ENCODE measurements at regions not wholly inside any gene's neighbourhood (a gene's known extent, or its start where the extent isn't known, plus 50 kb on each side); places are given as distances from the start of the nearest gene placed in this dataset.

DNA sequence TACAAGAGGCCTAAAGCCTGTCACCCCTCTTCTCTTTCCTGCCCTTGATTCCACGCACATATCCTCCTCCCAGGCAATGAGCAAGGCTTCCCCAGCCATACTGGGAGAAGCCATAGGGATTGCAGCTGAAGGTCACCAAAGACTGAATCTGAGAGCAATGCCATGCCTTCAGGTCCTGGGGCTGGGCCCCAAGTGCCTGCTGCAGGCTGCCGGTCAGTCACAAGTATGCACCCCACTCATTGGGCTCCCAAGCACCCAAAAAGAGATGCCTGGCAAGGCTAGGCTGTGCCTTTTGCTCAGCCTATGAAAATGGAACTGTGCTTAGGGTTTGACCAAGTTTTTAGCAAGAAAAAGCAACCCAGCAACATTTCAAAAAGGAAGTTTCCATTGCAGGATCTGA is 210.6 kb upstream of the MAMLD1 start:
- TF ChIP-seq, protein P1, sequence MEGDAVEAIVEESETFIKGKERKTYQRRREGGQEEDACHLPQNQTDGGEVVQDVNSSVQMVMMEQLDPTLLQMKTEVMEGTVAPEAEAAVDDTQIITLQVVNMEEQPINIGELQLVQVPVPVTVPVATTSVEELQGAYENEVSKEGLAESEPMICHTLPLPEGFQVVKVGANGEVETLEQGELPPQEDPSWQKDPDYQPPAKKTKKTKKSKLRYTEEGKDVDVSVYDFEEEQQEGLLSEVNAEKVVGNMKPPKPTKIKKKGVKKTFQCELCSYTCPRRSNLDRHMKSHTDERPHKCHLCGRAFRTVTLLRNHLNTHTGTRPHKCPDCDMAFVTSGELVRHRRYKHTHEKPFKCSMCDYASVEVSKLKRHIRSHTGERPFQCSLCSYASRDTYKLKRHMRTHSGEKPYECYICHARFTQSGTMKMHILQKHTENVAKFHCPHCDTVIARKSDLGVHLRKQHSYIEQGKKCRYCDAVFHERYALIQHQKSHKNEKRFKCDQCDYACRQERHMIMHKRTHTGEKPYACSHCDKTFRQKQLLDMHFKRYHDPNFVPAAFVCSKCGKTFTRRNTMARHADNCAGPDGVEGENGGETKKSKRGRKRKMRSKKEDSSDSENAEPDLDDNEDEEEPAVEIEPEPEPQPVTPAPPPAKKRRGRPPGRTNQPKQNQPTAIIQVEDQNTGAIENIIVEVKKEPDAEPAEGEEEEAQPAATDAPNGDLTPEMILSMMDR (IDR thresholded peaks at IDR 0.05; ENCODE audit: low read length, missing control alignments): no peak
- DNase-seq (ENCODE audit: low read depth): no peak
- no peak overlapping the region for H3K4me3 ChIP-seq (replicated peaks; ENCODE audit: low read depth, low read length)

DNA sequence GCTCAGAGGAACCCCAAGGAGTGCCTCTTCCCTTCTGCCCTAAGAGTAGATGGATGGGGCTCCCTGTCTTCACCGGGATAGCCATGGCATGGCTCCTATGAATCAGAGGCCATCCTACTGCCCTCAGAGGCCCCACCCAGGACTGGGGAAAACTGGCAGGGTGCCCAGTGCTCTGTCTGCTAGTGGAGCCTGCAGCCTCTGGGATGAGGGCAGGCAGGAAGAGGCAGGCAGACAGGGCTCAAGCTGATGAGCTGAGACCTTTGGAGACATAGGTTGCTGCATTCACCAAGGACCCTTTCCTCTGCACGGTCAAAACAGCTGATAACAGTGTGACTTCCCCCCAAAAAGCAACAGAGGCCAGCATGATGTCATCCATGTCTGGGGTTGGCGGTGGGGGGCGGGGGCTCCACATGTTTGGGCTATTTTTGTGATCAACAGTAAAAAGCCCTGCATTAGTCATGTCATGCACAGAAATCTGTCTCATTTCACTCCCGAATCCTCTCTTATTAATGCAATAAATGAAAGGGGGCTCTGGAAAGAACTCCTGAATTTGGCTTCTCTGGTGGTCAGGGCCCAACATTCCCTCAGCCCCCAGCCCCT is 207.6 kb upstream of the MAMLD1 start:
- no peak overlapping the region for H3K4me3 ChIP-seq (replicated peaks; ENCODE audit: low read depth, low read length)
- TF ChIP-seq, protein P1 (IDR thresholded peaks at IDR 0.05; ENCODE audit: low read length, missing control alignments): no peak
- peak; percentile 63 for DNase-seq (ENCODE audit: low read depth)

DNA sequence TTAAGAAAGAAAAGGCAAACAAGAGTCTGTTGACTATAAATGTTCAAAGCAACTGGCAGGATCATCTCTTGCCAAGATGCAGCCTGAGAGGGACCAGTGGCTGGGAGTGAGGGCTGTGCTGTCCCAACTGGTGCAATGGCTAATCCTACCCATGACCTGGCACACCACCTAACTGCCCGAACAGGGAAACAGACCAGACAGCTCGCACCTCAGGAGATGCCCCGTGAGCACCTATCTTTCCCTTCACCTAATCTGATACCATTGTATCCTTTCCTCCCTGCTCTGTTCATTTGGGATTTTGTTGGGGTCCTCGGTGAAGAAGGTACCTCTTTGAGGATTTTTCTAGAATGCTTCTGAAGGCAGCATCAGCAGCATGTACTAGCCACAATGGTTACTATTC is 206.5 kb upstream of the MAMLD1 start:
- H3K4me3 ChIP-seq (replicated peaks; ENCODE audit: low read depth, low read length): no peak overlapping the region
- TF ChIP-seq, protein P1 (IDR thresholded peaks at IDR 0.05; ENCODE audit: low read length, missing control alignments): no peak
- DNase-seq (ENCODE audit: low read depth): no peak

DNA sequence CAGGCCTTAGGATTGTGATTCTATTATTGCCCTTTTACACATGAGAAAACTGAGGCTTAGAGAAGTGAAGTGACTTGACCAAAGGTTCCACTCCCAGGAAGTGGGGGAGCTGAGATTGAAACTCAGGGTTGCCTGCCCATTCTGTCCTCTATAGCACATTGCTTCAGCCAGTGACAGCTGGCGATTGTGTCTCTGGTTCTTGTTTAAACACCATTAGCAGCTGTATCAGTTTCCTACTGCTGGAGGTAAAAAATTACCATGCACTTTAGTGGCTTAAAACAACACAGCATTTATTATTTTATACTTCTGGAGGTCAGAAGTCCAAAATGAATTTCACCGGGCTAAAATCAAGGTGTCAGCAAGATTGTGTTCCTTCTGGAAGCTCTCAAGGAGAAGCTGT is 205.8 kb upstream of the MAMLD1 start:
- TF ChIP-seq, protein P1 (IDR thresholded peaks at IDR 0.05; ENCODE audit: low read length, missing control alignments): no peak
- DNase-seq (ENCODE audit: low read depth): no peak
- no peak overlapping the region for H3K4me3 ChIP-seq (replicated peaks; ENCODE audit: low read depth, low read length)

DNA sequence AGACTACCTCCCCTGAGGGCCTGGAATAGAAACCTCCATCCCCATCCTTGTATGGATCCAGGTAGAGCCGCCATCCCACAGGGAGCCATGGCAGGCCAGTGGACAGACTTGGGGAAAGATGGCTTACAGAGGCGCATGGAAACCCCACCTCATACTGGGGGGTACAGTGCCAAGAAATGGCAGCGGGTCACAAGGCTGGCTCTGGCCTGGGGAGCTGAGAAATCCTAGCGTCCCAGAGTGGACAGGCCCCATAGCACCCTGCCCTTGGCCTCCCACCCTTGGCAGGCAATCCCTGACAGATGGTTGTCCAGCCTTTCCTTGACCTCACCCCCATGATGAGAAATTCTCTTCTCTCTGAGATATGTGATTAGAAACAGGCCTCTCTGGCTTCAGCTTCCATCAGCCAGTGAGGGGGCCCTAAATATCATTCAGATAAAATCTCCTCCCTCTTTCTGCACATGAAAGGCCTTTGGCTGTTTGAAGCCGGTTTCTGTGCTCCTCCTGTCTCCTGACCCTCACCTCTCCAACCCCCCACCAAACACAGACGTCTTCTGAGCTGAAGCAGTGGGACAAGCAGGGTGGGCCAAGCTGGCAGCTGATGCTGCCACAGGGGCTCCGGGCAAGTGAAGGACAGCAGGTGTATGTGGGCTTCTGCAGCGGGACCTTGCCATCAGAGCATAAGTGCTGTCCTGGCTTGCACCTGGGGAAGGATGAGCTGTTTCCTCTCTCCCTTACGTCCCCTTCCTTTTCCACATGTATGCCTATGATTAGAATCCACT is 204.4 kb upstream of the MAMLD1 start:
- no peak for DNase-seq (ENCODE audit: low read depth)
- no peak overlapping the region for H3K4me3 ChIP-seq (replicated peaks; ENCODE audit: low read depth, low read length)
- TF ChIP-seq, protein P1 (IDR thresholded peaks at IDR 0.05; ENCODE audit: low read length, missing control alignments): no peak

DNA sequence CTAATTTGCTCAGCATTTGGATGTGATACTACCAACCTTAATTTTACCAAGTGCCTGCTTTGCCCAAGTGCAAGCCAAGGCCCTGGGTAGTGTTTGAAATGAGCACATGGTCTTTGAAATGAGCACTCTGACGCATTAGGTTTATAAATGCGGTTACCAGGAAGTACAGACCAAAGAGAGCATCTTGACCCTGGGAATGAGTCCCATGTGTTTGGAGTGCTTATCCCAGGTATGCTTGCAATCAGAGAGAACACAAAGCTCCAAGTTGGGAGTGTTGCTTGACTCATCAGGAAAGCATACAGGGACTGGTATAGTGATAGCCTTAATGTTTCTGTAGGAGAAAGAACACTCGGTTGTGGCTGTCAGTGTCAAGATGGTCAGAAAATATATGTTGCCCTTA is 203.6 kb upstream of the MAMLD1 start:
- no peak for DNase-seq (ENCODE audit: low read depth)
- TF ChIP-seq, protein P1 (IDR thresholded peaks at IDR 0.05; ENCODE audit: low read length, missing control alignments): no peak
- H3K4me3 ChIP-seq (replicated peaks; ENCODE audit: low read depth, low read length): no peak overlapping the region

DNA sequence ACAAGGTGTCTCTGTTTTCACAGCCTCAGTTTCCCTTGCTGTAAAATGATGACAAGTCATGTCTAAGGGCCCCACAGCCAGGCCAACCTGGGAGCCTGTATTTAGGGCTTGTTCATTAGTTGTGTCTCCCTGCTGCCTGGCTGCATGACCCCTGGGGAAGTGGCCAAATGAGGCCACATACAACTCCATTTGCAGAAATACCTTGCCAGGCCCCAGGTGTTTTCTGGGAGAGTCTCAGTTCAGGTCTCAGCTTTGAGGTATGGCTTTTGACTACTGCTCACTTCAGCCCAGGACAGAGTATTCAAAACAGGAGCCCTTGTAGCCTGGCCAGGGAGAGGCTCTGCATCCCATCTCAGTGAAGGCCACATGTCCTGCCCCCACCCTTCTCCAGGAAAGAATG is 202.5 kb upstream of the MAMLD1 start:
- TF ChIP-seq, protein P1 (IDR thresholded peaks at IDR 0.05; ENCODE audit: low read length, missing control alignments): no peak
- DNase-seq (ENCODE audit: low read depth): no peak
- H3K4me3 ChIP-seq (replicated peaks; ENCODE audit: low read depth, low read length): no peak overlapping the region
